HCT116 (cell line): ENCODE measurements at regions not wholly inside any gene's neighbourhood (a gene's known extent, or its start where the extent isn't known, plus 50 kb on each side); places are given as distances from the start of the nearest gene placed in this dataset.

ENCODE experiments used
- ATAC-seq: fragments of 200-7000 bp; cut with Tn5 transposase; 2 replicates; pipeline ENCODE4 v1.9.1; 2020; ENCODE audit warnings: mild to moderate bottlenecking, moderate library complexity
- BruUV-seq: library from RNA; stranded (reverse); fragments of 400-500 nt; replicated peaks from 2 replicates; lab custom pipeline; 2021; lab: Mats Ljungman, UMichigan
- CTCF ChIA-PET: fragments of 300-600 bp; sonication (Branson Sonifier 250); formaldehyde crosslinking; loops from one replicate; lab custom pipeline; 2021; ENCODE audit warnings: antibody characterized with exemption; lab: Charles Lee
- POLR2A ChIA-PET: fragments of 300-600, 350-600 bp; sonication (Branson Sonifier 250); formaldehyde crosslinking; loops from one replicate; lab custom pipeline; 2021; ENCODE audit warnings: antibody characterized with exemption; lab: Charles Lee
- RAD21 ChIA-PET, 2 experiments: fragments of 300-600 bp; sonication (Branson Sonifier 250); formaldehyde crosslinking; loops; one replicate each; lab custom pipeline; 2023; ENCODE audit warnings: low total read pairs in 2 of 2; ENCODE audit not compliant: uncharacterized antibody in 2 of 2, unreplicated experiment in 2 of 2, low non-redundant PET in 1 of 2; lab: Charles Lee
- DNase-seq: peaks from one replicate; pipeline ENCODE4 v3.0.0-alpha.2; 2010; ENCODE audit warnings: low read depth, low spot score
- H2AFZ ChIP-seq: fragments of 200-600 bp; shearing (Covaris generic), sonication (generic); 2 replicates; pipeline ENCODE4 v1.6.1; 2017; ENCODE audit warnings: low read depth, mixed run types, mixed read lengths, antibody characterized with exemption, low read length; ENCODE audit not compliant: poor library complexity, severe bottlenecking
- H3K27ac ChIP-seq: 2 replicates; pipeline ENCODE4 v1.5.1; 2012; ENCODE audit warnings: low read depth, low read length
- H3K27me3 ChIP-seq: fragments of 200-600 bp; sonication (generic); 2 replicates; pipeline ENCODE4 v1.6.1; 2016; ENCODE audit warnings: mixed run types, low read length, mixed read lengths; ENCODE audit not compliant: insufficient read depth
- H3K36me3 ChIP-seq, 2 experiments: fragments of 200-500 bp in 1 of 2; fragments of 200-600 bp in 1 of 2; sonication (Bioruptor generic) in 1 of 2; sonication (generic) in 1 of 2; 2 replicates each; pipeline versions ENCODE4 v1.5.1 to v1.6.1; 2014 to 2016; ENCODE audit warnings: low read length in 2 of 2, inconsistent platforms in 1 of 2, mixed read lengths in 1 of 2, mixed run types in 1 of 2; ENCODE audit not compliant: insufficient read depth in 2 of 2, control insufficient read depth in 1 of 2
- H3K4me1 ChIP-seq, 2 experiments: fragments of 200-600 bp in 1 of 2; sonication (generic) in 1 of 2; 2 replicates each; pipeline versions ENCODE4 v1.5.1 to v1.6.1; 2012 to 2017; ENCODE audit warnings: low read length in 2 of 2, inconsistent platforms in 1 of 2, mild to moderate bottlenecking in 1 of 2, mixed read lengths in 1 of 2, mixed run types in 1 of 2, moderate library complexity in 1 of 2; ENCODE audit not compliant: insufficient read depth in 2 of 2, control insufficient read depth in 1 of 2
- H3K4me2 ChIP-seq: fragments of 200-600 bp; sonication (generic); 2 replicates; pipeline ENCODE4 v1.6.1; 2017; ENCODE audit warnings: mixed run types, low read length, mixed read lengths
- H3K4me3 ChIP-seq, 2 experiments: fragments of 200-600 bp in 1 of 2; sonication (generic) in 1 of 2; replicated peaks in 1 of 2; 2 replicates each; pipeline ENCODE4 v1.5.1; 2011 to 2016; ENCODE audit warnings: low read length in 2 of 2, control low read depth in 1 of 2, low read depth in 1 of 2, mild to moderate bottlenecking in 1 of 2, mixed read lengths in 1 of 2, mixed run types in 1 of 2
- H3K79me2 ChIP-seq: fragments of 200-600 bp; sonication (generic); 2 replicates; pipeline ENCODE4 v1.6.1; 2017; ENCODE audit warnings: mild to moderate bottlenecking, mixed run types, low read length, moderate library complexity, mixed read lengths; ENCODE audit not compliant: insufficient read depth
- H3K9ac ChIP-seq: fragments of 200-600 bp; sonication (generic); 2 replicates; pipeline ENCODE4 v1.6.1; 2016; ENCODE audit warnings: low read length, mixed read lengths
- H3K9me2 ChIP-seq: fragments of 200-600 bp; sonication (generic), shearing (Covaris generic); 2 replicates; pipeline ENCODE4 v1.6.1; 2017; ENCODE audit warnings: mixed run types, mild to moderate bottlenecking, moderate library complexity; ENCODE audit not compliant: insufficient read depth
- H3K9me3 ChIP-seq, 2 experiments: fragments of 200-500 bp in 1 of 2; fragments of 200-600 bp in 1 of 2; sonication (Bioruptor generic) in 1 of 2; sonication (generic) in 1 of 2; 2 replicates each; pipeline ENCODE4 v1.6.1; 2014 to 2017; ENCODE audit warnings: low read length in 2 of 2, mixed read lengths in 2 of 2, inconsistent platforms in 1 of 2, low read depth in 1 of 2, mild to moderate bottlenecking in 1 of 2, mixed run types in 1 of 2, moderate library complexity in 1 of 2; ENCODE audit not compliant: control insufficient read depth in 1 of 2, insufficient read depth in 1 of 2
- H4K20me1 ChIP-seq: fragments of 200-600 bp; sonication (generic), shearing (Covaris generic); 2 replicates; pipeline ENCODE4 v1.6.1; 2017; ENCODE audit warnings: mixed run types, mild to moderate bottlenecking, moderate library complexity; ENCODE audit not compliant: insufficient read depth
- CBX3 ChIP-seq: IDR thresholded peaks from 2 replicates; pipeline ENCODE4 v1.6.1; 2012; ENCODE audit warnings: low read depth
- EZH2phosphoT487 ChIP-seq: fragments of 200-600 bp; IDR thresholded peaks from 2 replicates; pipeline ENCODE4 v1.6.1; 2018; ENCODE audit warnings: antibody characterized with exemption, borderline replicate concordance
- JUND ChIP-seq: IDR thresholded peaks from 2 replicates; pipeline ENCODE4 v1.6.1; 2012
- POLR2AphosphoS5 ChIP-seq: IDR thresholded peaks from 2 replicates; pipeline ENCODE4 v1.6.1; 2011; ENCODE audit warnings: mild to moderate bottlenecking, low read depth, low read length, moderate library complexity
- SIN3A ChIP-seq: IDR thresholded peaks from 2 replicates; pipeline ENCODE4 v1.6.1; 2012; ENCODE audit warnings: low read depth
- ZFX ChIP-seq: fragments of 450-650 bp; IDR thresholded peaks from 2 replicates; pipeline ENCODE4 v1.6.1; 2017
- intact Hi-C: fragments of 100-400 bp; cut with micrococcal nuclease; formaldehyde crosslinking; loops from 2 replicates; pipeline ENCODE4 v1.10.0; 2022
- TF ChIP-seq, protein P1 (sequence below): IDR thresholded peaks from 2 replicates; pipeline ENCODE4 v1.6.1; 2012
- TF ChIP-seq, protein P2 (sequence below), 3 experiments: fragments of 200-600 bp in 1 of 3; sonication (generic) in 1 of 3; IDR thresholded peaks in 2 of 3; conservative IDR thresholded peaks in 1 of 3; 2 replicates each; pipeline ENCODE4 v1.5.1; 2012 to 2017; ENCODE audit warnings: low read depth in 2 of 3, low read length in 2 of 3, antibody characterized with exemption in 1 of 3, borderline replicate concordance in 1 of 3, control low read depth in 1 of 3, mild to moderate bottlenecking in 1 of 3, mixed read lengths in 1 of 3, mixed run types in 1 of 3, moderate library complexity in 1 of 3; ENCODE audit not compliant: insufficient read depth in 1 of 3

DNA sequence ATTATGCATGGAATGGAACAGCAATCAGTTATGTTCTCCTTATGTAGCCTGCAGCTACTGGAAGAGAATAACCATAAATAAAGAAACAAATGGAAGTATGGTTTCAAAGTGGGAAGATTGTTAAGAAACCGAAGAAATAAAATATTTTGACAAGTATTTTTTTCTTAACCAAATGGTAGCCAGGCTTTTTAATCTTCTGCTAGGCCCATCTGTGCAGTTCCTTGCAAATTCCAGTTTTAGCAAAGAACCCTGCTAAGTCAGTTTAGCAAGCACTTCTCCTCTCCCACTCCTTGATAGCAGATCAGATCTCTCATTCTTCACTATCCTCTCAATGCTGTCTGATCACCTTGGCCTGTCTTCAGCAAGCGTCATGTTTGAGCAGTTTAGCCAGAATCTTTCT lies 111.1 kb upstream of the PRDM9 start:
- intact Hi-C loops, result no loop called here
- no TSS peak for BruUV-seq
- Histone ChIP-seq H3K4me3 (no peak overlapping the region), H3K4me2 (no peak overlapping the region), H4K20me1 (no peaks in the 10 kb centered on the region), H2AFZ (no peak overlapping the region), H3K79me2 (no peaks in the 10 kb centered on the region), H3K27ac (no peak overlapping the region), H3K9me2 (no peaks in the 10 kb centered on the region), H3K4me1 (no peaks in the 10 kb centered on the region), H3K36me3 (no peaks in the 10 kb centered on the region), H3K9ac (no peak overlapping the region), H3K9me3 (peaks cover 7 to 16% of the 10 kb centered on the region in 2 experiments; a peak in 2 of 4 replicates), H3K27me3 (no peaks in the 10 kb centered on the region)
- ChIA-PET CTCF (no interaction called here), RAD21 (no interaction called here), POLR2A (no interaction called here)
- ATAC-seq, result no peak
- DNase-seq, result no peak
- TF ChIP-seq ZFX, result no peak
- TF ChIP-seq POLR2AphosphoS5, result no peak
- TF ChIP-seq, protein P1, sequence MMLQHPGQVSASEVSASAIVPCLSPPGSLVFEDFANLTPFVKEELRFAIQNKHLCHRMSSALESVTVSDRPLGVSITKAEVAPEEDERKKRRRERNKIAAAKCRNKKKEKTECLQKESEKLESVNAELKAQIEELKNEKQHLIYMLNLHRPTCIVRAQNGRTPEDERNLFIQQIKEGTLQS, result no peak
- TF ChIP-seq SIN3A, result no peak
- no peak for TF ChIP-seq EZH2phosphoT487
- TF ChIP-seq CBX3, result no peak
- TF ChIP-seq, protein P2, sequence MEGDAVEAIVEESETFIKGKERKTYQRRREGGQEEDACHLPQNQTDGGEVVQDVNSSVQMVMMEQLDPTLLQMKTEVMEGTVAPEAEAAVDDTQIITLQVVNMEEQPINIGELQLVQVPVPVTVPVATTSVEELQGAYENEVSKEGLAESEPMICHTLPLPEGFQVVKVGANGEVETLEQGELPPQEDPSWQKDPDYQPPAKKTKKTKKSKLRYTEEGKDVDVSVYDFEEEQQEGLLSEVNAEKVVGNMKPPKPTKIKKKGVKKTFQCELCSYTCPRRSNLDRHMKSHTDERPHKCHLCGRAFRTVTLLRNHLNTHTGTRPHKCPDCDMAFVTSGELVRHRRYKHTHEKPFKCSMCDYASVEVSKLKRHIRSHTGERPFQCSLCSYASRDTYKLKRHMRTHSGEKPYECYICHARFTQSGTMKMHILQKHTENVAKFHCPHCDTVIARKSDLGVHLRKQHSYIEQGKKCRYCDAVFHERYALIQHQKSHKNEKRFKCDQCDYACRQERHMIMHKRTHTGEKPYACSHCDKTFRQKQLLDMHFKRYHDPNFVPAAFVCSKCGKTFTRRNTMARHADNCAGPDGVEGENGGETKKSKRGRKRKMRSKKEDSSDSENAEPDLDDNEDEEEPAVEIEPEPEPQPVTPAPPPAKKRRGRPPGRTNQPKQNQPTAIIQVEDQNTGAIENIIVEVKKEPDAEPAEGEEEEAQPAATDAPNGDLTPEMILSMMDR (IDR thresholded peaks at IDR 0.05 in 2 of 3, conservative IDR thresholded peaks at IDR 0.05 in 1 of 3; ENCODE audit: borderline replicate concordance in 1 of 3, insufficient read depth in 1 of 3, low read depth in 2 of 3, low read length in 2 of 3), result no peak
- no peak for TF ChIP-seq JUND
